Right lobe of liver (tissue), 4 donors: ENCODE measurements at regions not wholly inside any gene's neighbourhood (a gene's known extent, or its start where the extent isn't known, plus 50 kb on each side); places are given as distances from the start of the nearest gene placed in this dataset.

Experiments used
- POLR2A ChIP-seq: fragments of 450-650 bp; IDR thresholded peaks from one replicate; pipeline ENCODE4 v1.6.1; 2017; ENCODE audit warnings: antibody characterized with exemption, mild to moderate bottlenecking
- TF ChIP-seq, protein P1 (sequence below), 4 donors: fragments of 200-600 bp in 3 of 4; fragments of 450-650 bp in 1 of 4; IDR thresholded peaks; one replicate each; pipeline versions ENCODE4 v1.5.1 to v1.8.0; 2016 to 2022; ENCODE audit warnings: antibody characterized with exemption in 4 of 4, mild to moderate bottlenecking in 2 of 4
- donor health status: DM: no; HTN: no; CAD: no.
- donor health status: DM: no; HTN: no; CAD: no.
- donor health status: DM: no; HTN: yes; CAD: no.

DNA sequence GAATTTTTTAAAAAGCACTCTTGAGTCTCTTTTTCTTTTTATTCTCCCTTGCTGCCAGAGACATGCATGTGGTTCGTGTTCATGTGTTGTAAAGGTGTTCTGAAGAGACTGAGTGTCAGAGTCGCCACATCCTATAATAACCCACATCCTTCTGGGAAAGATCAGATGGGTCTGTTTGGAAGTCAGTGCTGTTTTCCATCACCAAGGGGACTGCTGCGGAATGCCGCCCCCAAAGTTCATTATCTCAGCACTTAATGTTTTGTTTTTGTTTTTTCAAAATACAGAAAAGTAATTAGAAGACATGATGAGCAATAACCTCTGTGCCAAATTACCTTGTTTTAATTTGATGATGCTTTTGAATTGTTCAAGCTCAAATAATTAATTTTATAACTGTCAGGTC is 56.9 kb upstream of the EIF3M start:
- TF ChIP-seq, protein P1, sequence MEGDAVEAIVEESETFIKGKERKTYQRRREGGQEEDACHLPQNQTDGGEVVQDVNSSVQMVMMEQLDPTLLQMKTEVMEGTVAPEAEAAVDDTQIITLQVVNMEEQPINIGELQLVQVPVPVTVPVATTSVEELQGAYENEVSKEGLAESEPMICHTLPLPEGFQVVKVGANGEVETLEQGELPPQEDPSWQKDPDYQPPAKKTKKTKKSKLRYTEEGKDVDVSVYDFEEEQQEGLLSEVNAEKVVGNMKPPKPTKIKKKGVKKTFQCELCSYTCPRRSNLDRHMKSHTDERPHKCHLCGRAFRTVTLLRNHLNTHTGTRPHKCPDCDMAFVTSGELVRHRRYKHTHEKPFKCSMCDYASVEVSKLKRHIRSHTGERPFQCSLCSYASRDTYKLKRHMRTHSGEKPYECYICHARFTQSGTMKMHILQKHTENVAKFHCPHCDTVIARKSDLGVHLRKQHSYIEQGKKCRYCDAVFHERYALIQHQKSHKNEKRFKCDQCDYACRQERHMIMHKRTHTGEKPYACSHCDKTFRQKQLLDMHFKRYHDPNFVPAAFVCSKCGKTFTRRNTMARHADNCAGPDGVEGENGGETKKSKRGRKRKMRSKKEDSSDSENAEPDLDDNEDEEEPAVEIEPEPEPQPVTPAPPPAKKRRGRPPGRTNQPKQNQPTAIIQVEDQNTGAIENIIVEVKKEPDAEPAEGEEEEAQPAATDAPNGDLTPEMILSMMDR (IDR thresholded peaks at IDR 0.05) = no peak
- TF ChIP-seq POLR2A = no peak
